T-helper 1 cell treated with Interleukin-12 subunit alpha and Interleukin-12 subunit beta and Interleukin-4 antibody, amounts not matched to agents 30 μg/mL and 1 μg/mL, for 36 hours (primary cell): ENCODE measurements at regions not wholly inside any gene's neighbourhood (a gene's known extent, or its start where the extent isn't known, plus 50 kb on each side); places are given as distances from the start of the nearest gene placed in this dataset.

ENCODE experiments used
- H3K27ac Mint-ChIP-seq: one replicate; pipeline ENCODE4 v1.8.0; 2021; ENCODE audit warnings: mild to moderate bottlenecking, mixed read lengths
- H3K27me3 Mint-ChIP-seq: one replicate; pipeline ENCODE4 v1.8.0; 2021; ENCODE audit warnings: low read depth, mixed read lengths
- H3K36me3 Mint-ChIP-seq: one replicate; pipeline ENCODE4 v1.8.0; 2021; ENCODE audit warnings: low read depth, mixed read lengths
- H3K4me1 Mint-ChIP-seq: one replicate; pipeline ENCODE4 v1.8.0; 2021; ENCODE audit warnings: low read depth, mixed read lengths
- H3K4me3 Mint-ChIP-seq: one replicate; pipeline ENCODE4 v1.8.0; 2021; ENCODE audit warnings: mild to moderate bottlenecking, moderate library complexity, mixed read lengths
- H3K9me3 Mint-ChIP-seq: one replicate; pipeline ENCODE4 v1.8.0; 2021; ENCODE audit warnings: mixed read lengths

DNA sequence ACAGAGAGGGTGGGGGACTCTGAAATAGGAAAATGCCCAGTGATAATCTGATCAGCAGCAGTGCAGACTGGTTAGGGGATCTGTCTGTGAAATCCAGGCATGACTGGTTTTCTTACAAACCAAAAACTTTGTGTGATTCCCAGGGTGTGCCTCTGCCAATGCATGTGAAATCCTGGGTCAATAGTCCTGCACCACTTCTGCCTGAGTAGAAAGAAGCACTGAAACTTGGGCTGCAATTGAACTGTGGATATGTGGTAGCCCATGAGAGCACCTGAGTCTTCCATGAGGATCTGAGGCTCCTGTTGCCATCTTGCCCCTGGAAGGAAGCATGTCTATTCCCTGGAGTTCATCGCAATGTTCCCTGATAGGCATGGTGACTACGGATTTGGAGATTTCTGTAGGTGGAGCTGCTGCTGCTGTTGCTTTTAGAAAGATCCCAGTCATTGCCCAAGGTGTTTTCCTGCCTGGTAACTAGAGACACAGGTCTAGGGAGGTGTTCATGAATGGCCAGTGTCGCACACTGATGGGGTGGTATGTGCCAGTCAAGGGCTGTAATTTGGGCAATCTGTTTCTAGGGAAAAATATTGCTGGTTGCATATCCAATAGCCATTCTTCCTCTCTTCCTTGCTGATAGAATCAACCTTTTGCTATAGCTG lies 146.7 kb downstream of the CARTPT start:
- Mint-ChIP-seq H3K4me1 (no peaks in the 10 kb centered on the region), H3K36me3 (no peaks in the 10 kb centered on the region), H3K27me3 (peaks cover 8% of the 10 kb centered on the region), H3K4me3 (no peak overlapping the region), H3K9me3 (no peaks in the 10 kb centered on the region), H3K27ac (no peak overlapping the region)

GRCh38 chr5:71872311-71872864 lies 153.3 kb downstream of the CARTPT start:
- Mint-ChIP-seq H3K9me3 (no peaks in the 10 kb centered on the region), H3K4me3 (no peak overlapping the region), H3K36me3 (no peaks in the 10 kb centered on the region), H3K27me3 (peaks cover 7% of the 10 kb centered on the region), H3K4me1 (no peaks in the 10 kb centered on the region), H3K27ac (no peak overlapping the region)

DNA sequence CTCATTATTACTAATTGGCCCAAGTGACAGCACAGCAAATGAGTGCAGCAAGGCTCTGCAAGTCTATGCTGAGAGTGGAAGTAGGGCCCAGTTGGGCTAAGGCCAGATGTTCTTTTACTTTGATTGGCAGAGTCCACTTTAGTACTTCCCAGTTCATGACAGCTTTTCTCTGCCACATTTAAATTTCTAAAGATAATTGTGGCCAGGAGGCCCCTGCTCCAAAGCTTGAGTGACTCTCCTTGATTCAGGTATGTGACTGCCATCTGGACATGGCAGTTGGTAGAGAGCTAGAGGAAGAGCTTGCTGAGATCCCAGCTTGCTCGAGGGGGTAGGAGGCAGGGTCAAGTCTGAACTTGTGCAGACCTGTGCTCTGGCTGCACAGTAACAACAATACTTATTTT lies 154.1 kb downstream of the CARTPT start:
- H3K36me3 Mint-ChIP-seq: no peaks in the 10 kb centered on the region
- peaks cover 7% of the 10 kb centered on the region for H3K27me3 Mint-ChIP-seq
- H3K9me3 Mint-ChIP-seq: no peaks in the 10 kb centered on the region
- no peak overlapping the region for H3K27ac Mint-ChIP-seq
- H3K4me3 Mint-ChIP-seq: no peak overlapping the region
- H3K4me1 Mint-ChIP-seq: no peaks in the 10 kb centered on the region

GRCh38 chr5:71874521-71874920 lies 155.4 kb downstream of the CARTPT start:
- Mint-ChIP-seq H3K9me3 (no peaks in the 10 kb centered on the region), H3K27ac (no peak overlapping the region), H3K4me3 (no peak overlapping the region), H3K27me3 (peaks cover 3% of the 10 kb centered on the region), H3K4me1 (no peaks in the 10 kb centered on the region), H3K36me3 (no peaks in the 10 kb centered on the region)

DNA sequence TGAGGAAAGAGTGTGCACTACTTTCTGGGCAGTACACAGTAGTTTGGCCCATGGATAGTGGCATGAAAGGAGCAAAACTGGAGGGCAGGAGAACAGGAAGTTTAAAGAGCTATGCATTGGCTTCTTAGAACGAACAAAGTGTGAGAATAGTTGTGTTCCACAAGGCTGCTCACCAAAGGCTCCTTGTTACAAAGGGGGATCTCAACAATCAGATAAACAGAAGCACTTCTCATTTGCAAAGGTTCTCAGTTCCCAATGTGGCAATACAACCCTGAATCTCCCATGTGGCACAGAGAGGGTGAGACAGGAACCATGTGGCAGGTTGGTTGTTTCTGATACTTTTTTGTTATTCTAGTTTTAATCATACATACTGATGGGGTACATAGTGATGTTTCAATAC lies 158.4 kb downstream of the CARTPT start:
- Mint-ChIP-seq H3K36me3 (no peaks in the 10 kb centered on the region), H3K27me3 (peaks cover 9% of the 10 kb centered on the region), H3K9me3 (no peaks in the 10 kb centered on the region), H3K4me1 (no peaks in the 10 kb centered on the region), H3K4me3 (no peak overlapping the region), H3K27ac (no peak overlapping the region)

- H3K9me3 Mint-ChIP-seq: no peaks in the 10 kb centered on the region
- H3K4me3 Mint-ChIP-seq: no peak overlapping the region
- H3K27ac Mint-ChIP-seq: no peak overlapping the region
- H3K36me3 Mint-ChIP-seq: no peaks in the 10 kb centered on the region
- no peaks in the 10 kb centered on the region for H3K4me1 Mint-ChIP-seq
- peaks cover 6% of the 10 kb centered on the region for H3K27me3 Mint-ChIP-seq
Measured at GRCh38 chr5:71880536-71880935, 161.5 kb downstream of the CARTPT start.

GRCh38 chr5:71882826-71883741 lies 164.0 kb downstream of the CARTPT start:
- Mint-ChIP-seq H3K27ac (no peak overlapping the region), H3K27me3 (peaks cover 6% of the 10 kb centered on the region), H3K36me3 (peaks cover 2% of the 10 kb centered on the region), H3K4me1 (peaks cover 2% of the 10 kb centered on the region), H3K9me3 (peaks cover 2% of the 10 kb centered on the region), H3K4me3 (no peak overlapping the region)

GRCh38 chr5:71883742-71884103 lies 164.6 kb downstream of the CARTPT start:
- no peak overlapping the region for H3K27ac Mint-ChIP-seq
- peaks cover 6% of the 10 kb centered on the region for H3K27me3 Mint-ChIP-seq
- H3K9me3 Mint-ChIP-seq: peaks cover 7% of the 10 kb centered on the region
- peaks cover 2% of the 10 kb centered on the region for H3K4me1 Mint-ChIP-seq
- H3K4me3 Mint-ChIP-seq: no peak overlapping the region
- H3K36me3 Mint-ChIP-seq: peaks cover 2% of the 10 kb centered on the region

GRCh38 chr5:71884926-71885325 lies 165.9 kb downstream of the CARTPT start:
- Mint-ChIP-seq H3K4me1 (peaks cover 2% of the 10 kb centered on the region), H3K27me3 (peaks cover 12% of the 10 kb centered on the region), H3K36me3 (peaks cover 2% of the 10 kb centered on the region), H3K27ac (no peak overlapping the region), H3K4me3 (no peak overlapping the region), H3K9me3 (peaks cover 7% of the 10 kb centered on the region)

DNA sequence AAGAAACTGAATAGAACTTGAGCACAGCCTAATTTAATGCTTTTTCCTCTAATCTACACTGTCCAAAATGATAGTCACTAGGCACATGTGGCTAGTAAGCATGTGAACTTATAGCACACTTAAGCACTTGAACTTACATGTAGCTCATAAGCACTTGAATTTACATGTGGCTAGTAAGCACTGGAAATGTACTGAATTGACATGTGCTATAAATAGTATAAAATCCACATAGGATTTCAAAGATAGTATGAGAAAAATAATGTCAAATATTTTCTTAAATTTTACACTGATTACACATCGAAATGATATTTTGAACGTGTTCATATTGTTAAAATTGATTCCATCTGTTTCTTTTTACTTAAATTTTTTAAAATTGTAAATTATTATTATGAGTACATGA lies 167.3 kb downstream of the CARTPT start:
- H3K27ac Mint-ChIP-seq: no peak overlapping the region
- H3K9me3 Mint-ChIP-seq: peaks cover 7% of the 10 kb centered on the region
- peaks cover 2% of the 10 kb centered on the region for H3K36me3 Mint-ChIP-seq
- H3K4me1 Mint-ChIP-seq: peaks cover 2% of the 10 kb centered on the region
- no peak overlapping the region for H3K4me3 Mint-ChIP-seq
- H3K27me3 Mint-ChIP-seq: peaks cover 18% of the 10 kb centered on the region

- peaks cover 12% of the 10 kb centered on the region for H3K27me3 Mint-ChIP-seq
- H3K4me1 Mint-ChIP-seq: peaks cover 2% of the 10 kb centered on the region
- H3K27ac Mint-ChIP-seq: no peak overlapping the region
- peaks cover 2% of the 10 kb centered on the region for H3K36me3 Mint-ChIP-seq
- H3K4me3 Mint-ChIP-seq: no peak overlapping the region
- H3K9me3 Mint-ChIP-seq: peaks cover 7% of the 10 kb centered on the region
Measured at GRCh38 chr5:71887680-71888079, 168.6 kb downstream of the CARTPT start.

- peaks cover 12% of the 10 kb centered on the region for H3K27me3 Mint-ChIP-seq
- peaks cover 2% of the 10 kb centered on the region for H3K36me3 Mint-ChIP-seq
- H3K27ac Mint-ChIP-seq: no peak overlapping the region
Measured at GRCh38 chr5:71891406-71891805, 172.3 kb downstream of the CARTPT start.

GRCh38 chr5:71891856-71892255 lies 172.8 kb downstream of the CARTPT start:
- no peak overlapping the region for H3K4me3 Mint-ChIP-seq
- peaks cover 2% of the 10 kb centered on the region for H3K36me3 Mint-ChIP-seq
- peaks cover 2% of the 10 kb centered on the region for H3K4me1 Mint-ChIP-seq
- no peak overlapping the region for H3K27ac Mint-ChIP-seq
- H3K27me3 Mint-ChIP-seq: peaks cover 12% of the 10 kb centered on the region
- H3K9me3 Mint-ChIP-seq: peaks cover 7% of the 10 kb centered on the region

More at GRCh38 chr5:71891406-71891805, 172.3 kb downstream of the CARTPT start:
- Mint-ChIP-seq H3K9me3 (peaks cover 7% of the 10 kb centered on the region), H3K4me1 (peaks cover 2% of the 10 kb centered on the region), H3K4me3 (no peak overlapping the region)

DNA sequence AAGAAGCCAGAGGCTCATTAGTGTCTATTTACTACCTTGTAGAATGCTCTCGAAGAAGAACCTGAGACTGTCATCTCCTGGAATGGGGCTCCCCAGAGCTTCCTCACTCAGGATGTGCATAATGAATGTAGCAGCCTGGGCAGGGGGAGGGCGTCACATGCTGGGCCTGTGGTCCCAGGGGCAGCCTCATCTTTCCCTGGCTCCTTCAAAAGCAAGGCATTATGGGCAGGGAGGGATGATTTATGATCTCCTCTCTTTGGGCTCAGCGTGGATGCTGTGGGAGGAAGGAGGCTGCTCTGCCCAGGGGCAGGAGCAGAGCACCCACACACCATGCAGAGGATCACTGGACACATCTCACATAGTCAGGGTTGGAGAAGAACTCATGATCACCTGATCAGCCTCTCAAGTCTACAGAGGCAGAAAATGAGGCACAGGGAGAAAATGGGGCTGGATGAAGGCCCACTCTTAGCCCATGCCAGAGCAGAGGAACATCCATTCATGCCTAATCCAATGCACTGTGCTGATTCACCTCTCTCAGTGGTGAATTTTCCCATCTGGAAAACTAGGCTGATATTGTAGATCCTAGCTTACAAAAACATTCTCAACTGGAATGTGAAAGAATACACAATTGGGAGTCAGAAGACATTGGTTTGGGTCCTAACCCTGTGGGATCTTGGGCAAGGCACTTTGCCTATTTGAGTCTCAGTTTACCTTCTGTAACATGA lies 173.7 kb downstream of the CARTPT start:
- H3K36me3 Mint-ChIP-seq: no peaks in the 10 kb centered on the region
- H3K9me3 Mint-ChIP-seq: peaks cover 7% of the 10 kb centered on the region
- H3K4me3 Mint-ChIP-seq: no peak overlapping the region
- peaks cover 12% of the 10 kb centered on the region for H3K27me3 Mint-ChIP-seq
- no peaks in the 10 kb centered on the region for H3K4me1 Mint-ChIP-seq
- no peak overlapping the region for H3K27ac Mint-ChIP-seq
